ENCODE measurements at regions not wholly inside any gene's neighbourhood (a gene's known extent, or its start where the extent isn't known, plus 50 kb on each side); places are given as distances from the start of the nearest gene placed in this dataset.
A peak's percentile ranks its signal among the peaks of the same experiment; 100 is the strongest.

GRCh38 chr1:200319148-200319547 is 90.7 kb downstream of the ZNF281 start:
- peaks cover 74% of the 10 kb centered on the region for H3F3A ChIP-seq (ENCODE audit: insufficient read depth)
- peak overlapping the region; percentile 54 for H3K27ac ChIP-seq
- H3K4me2 ChIP-seq (ENCODE audit: unreplicated experiment): no peak overlapping the region
- H3K9ac ChIP-seq: no peak overlapping the region
- in situ Hi-C loops (cut with MboI): no loop called here
- no peaks in the 10 kb centered on the region for H3K79me2 ChIP-seq (ENCODE audit: insufficient read depth)
- H3K4me3 ChIP-seq: no peak overlapping the region
- H3K27me3 ChIP-seq (replicated peaks; ENCODE audit: insufficient read depth): no peaks in the 10 kb centered on the region
- TF ChIP-seq EZH2 (IDR thresholded peaks at IDR 0.05; ENCODE audit: insufficient read depth, poor library complexity, severe bottlenecking) (no peak), EZH2phosphoT487 (IDR thresholded peaks at IDR 0.05; ENCODE audit: insufficient read depth, low read depth) (no peak)
- H3K4me1 ChIP-seq (ENCODE audit: insufficient read depth): peaks cover 69% of the 10 kb centered on the region
- H3K9me2 ChIP-seq (ENCODE audit: insufficient read depth): no peaks in the 10 kb centered on the region
- 0 to 7% methylated on average over 1 of the region's 1 CpG for WGBS, 2 experiments (ENCODE audit: low coverage in 1 of 2, low lambda C conversion rate in 2 of 2, missing lambda C conversion rate in 2 of 2)
- 0 out of 2 replicates have a peak overlapping the region, but pooled peaks have one; percentile 21 for H2AFZ ChIP-seq
- no peaks in the 10 kb centered on the region for H4K20me1 ChIP-seq (ENCODE audit: insufficient read depth)
- DNase-seq: peak; percentile 50
- H3K9me3 ChIP-seq (ENCODE audit: low read depth): no peaks in the 10 kb centered on the region
- no peaks in the 10 kb centered on the region for H3K36me3 ChIP-seq (ENCODE audit: low read depth)

GRCh38 chr1:200317236-200317635 is 92.6 kb downstream of the ZNF281 start:
- TF ChIP-seq EZH2 (IDR thresholded peaks at IDR 0.05; ENCODE audit: insufficient read depth, poor library complexity, severe bottlenecking) (no peak), EZH2phosphoT487 (IDR thresholded peaks at IDR 0.05; ENCODE audit: insufficient read depth, low read depth) (no peak)
- Histone ChIP-seq H3K9me3 (ENCODE audit: low read depth) (no peaks in the 10 kb centered on the region), H3F3A (ENCODE audit: insufficient read depth) (peaks cover 79% of the 10 kb centered on the region), H2AFZ (no peak overlapping the region), H3K9me2 (ENCODE audit: insufficient read depth) (no peaks in the 10 kb centered on the region), H4K20me1 (ENCODE audit: insufficient read depth) (no peaks in the 10 kb centered on the region), H3K9ac (peak overlapping the region; percentile 67), H3K27me3 (replicated peaks; ENCODE audit: insufficient read depth) (no peaks in the 10 kb centered on the region), H3K36me3 (ENCODE audit: low read depth) (no peaks in the 10 kb centered on the region), H3K4me3 (no peak overlapping the region), H3K27ac (peak overlapping the region; percentile 94), H3K4me1 (ENCODE audit: insufficient read depth) (peaks cover 67% of the 10 kb centered on the region), H3K79me2 (ENCODE audit: insufficient read depth) (no peaks in the 10 kb centered on the region), H3K4me2 (ENCODE audit: unreplicated experiment) (peak overlapping the region; percentile 36)
- peak; percentile 89 for DNase-seq
- 13 to 16% methylated on average over 2 of the region's 2 CpGs for WGBS, 2 experiments (ENCODE audit: low coverage in 1 of 2, low lambda C conversion rate in 2 of 2, missing lambda C conversion rate in 2 of 2)
- in situ Hi-C loops (cut with MboI): no loop called here

GRCh38 chr1:200316148-200316803 is 93.6 kb downstream of the ZNF281 start:
- H3K27me3 ChIP-seq (replicated peaks; ENCODE audit: insufficient read depth): no peaks in the 10 kb centered on the region
- H2AFZ ChIP-seq: no peak overlapping the region
- 62 to 63% methylated on average over 7 of the region's 7 CpGs for WGBS, 2 experiments (ENCODE audit: low coverage in 1 of 2, low lambda C conversion rate in 2 of 2, missing lambda C conversion rate in 2 of 2)
- no peaks in the 10 kb centered on the region for H3K9me2 ChIP-seq (ENCODE audit: insufficient read depth)
- no peaks in the 10 kb centered on the region for H3K36me3 ChIP-seq (ENCODE audit: low read depth)
- H3K4me3 ChIP-seq: no peak overlapping the region
- H4K20me1 ChIP-seq (ENCODE audit: insufficient read depth): no peaks in the 10 kb centered on the region
- H3K27ac ChIP-seq: peak overlapping the region; percentile 94
- peaks cover 84% of the 10 kb centered on the region for H3F3A ChIP-seq (ENCODE audit: insufficient read depth)
- H3K4me2 ChIP-seq (ENCODE audit: unreplicated experiment): no peak overlapping the region
- no peak overlapping the region for H3K9ac ChIP-seq
- H3K9me3 ChIP-seq (ENCODE audit: low read depth): no peaks in the 10 kb centered on the region
- peaks cover 68% of the 10 kb centered on the region for H3K4me1 ChIP-seq (ENCODE audit: insufficient read depth)
- in situ Hi-C loops (cut with MboI): no loop called here
- H3K79me2 ChIP-seq (ENCODE audit: insufficient read depth): no peaks in the 10 kb centered on the region
- no peak for TF ChIP-seq EZH2 (IDR thresholded peaks at IDR 0.05; ENCODE audit: insufficient read depth, poor library complexity, severe bottlenecking)
- TF ChIP-seq EZH2phosphoT487 (IDR thresholded peaks at IDR 0.05; ENCODE audit: insufficient read depth, low read depth): no peak
- DNase-seq: no peak

- Histone ChIP-seq H3K4me3 (0 out of 2 replicates have a peak overlapping the region, but pooled peaks have one; percentile 5), H3K9me2 (ENCODE audit: insufficient read depth) (no peaks in the 10 kb centered on the region), H3F3A (ENCODE audit: insufficient read depth) (peaks cover 78% of the 10 kb centered on the region), H2AFZ (no peak overlapping the region), H3K36me3 (ENCODE audit: low read depth) (no peaks in the 10 kb centered on the region), H4K20me1 (ENCODE audit: insufficient read depth) (no peaks in the 10 kb centered on the region), H3K79me2 (ENCODE audit: insufficient read depth) (no peaks in the 10 kb centered on the region), H3K27ac (peak overlapping the region; percentile 94), H3K4me1 (ENCODE audit: insufficient read depth) (peaks cover 63% of the 10 kb centered on the region), H3K9me3 (ENCODE audit: low read depth) (no peaks in the 10 kb centered on the region), H3K4me2 (ENCODE audit: unreplicated experiment) (peak overlapping the region; percentile 54), H3K27me3 (replicated peaks; ENCODE audit: insufficient read depth) (no peaks in the 10 kb centered on the region), H3K9ac (peak overlapping the region; percentile 8; the same call in 1 of the 2 replicates)
- TF ChIP-seq EZH2 (IDR thresholded peaks at IDR 0.05; ENCODE audit: insufficient read depth, poor library complexity, severe bottlenecking) (no peak), EZH2phosphoT487 (IDR thresholded peaks at IDR 0.05; ENCODE audit: insufficient read depth, low read depth) (0 out of 2 replicates have a peak, but pooled peaks have one; percentile 47)
- in situ Hi-C loops (cut with MboI): no loop called here
- peak; percentile 77 for DNase-seq
- 39 to 41% methylated on average over 5 of the region's 5 CpGs for WGBS, 2 experiments (ENCODE audit: low coverage in 1 of 2, low lambda C conversion rate in 2 of 2, missing lambda C conversion rate in 2 of 2)
Measured at GRCh38 chr1:200314085-200314750, 95.6 kb downstream of the ZNF281 start.
